HG03342 (cell line): ENCODE measurements at regions not wholly inside any gene's neighbourhood (a gene's known extent, or its start where the extent isn't known, plus 50 kb on each side); places are given as distances from the start of the nearest gene placed in this dataset.

Source experiments
- ATAC-seq: cut with Tn5 transposase; IDR thresholded peaks from one replicate; pipeline ENCODE4 v1.9.1; 2021; ENCODE audit warnings: mild to moderate bottlenecking, moderate library complexity; ENCODE audit not compliant: unreplicated experiment

DNA sequence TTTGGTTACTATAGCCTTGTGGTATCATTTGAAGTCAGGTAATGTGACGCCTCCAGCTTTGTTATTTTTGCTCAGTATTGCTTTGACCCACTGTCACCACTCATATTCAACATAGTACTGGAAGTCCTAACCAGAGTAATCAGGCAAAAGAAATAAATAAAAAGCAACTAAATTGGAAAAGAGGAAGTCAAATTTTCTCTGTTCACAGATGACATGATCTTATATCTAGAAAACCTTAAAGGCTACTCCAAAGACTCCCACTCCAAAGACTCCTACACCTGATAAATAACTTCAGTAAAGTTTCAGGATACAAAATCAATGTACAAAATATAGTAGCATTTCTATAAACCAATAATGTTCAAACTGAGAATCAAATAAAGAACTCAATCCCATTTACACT is 348.6 kb downstream of the CXXC4 start:
- no peak for ATAC-seq

DNA sequence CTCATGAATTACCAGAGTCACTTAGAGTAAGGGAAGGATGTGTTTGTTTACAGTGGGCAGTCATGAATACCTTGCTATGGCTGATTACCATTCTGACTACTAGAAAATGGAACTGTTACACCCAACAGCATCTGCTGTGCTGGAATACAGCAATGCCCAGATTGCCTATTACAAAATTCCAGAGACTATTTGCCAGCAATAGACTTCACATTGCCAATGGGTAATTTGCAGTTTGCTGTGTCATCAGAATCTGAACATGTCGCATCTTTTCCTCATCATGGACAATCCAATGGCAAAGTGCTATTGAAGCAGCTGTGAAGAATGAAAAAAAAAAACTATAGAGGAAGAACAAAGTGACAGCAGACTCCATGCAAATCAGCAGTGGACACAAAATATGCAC is 356.6 kb downstream of the CXXC4 start:
- no peak for ATAC-seq

DNA sequence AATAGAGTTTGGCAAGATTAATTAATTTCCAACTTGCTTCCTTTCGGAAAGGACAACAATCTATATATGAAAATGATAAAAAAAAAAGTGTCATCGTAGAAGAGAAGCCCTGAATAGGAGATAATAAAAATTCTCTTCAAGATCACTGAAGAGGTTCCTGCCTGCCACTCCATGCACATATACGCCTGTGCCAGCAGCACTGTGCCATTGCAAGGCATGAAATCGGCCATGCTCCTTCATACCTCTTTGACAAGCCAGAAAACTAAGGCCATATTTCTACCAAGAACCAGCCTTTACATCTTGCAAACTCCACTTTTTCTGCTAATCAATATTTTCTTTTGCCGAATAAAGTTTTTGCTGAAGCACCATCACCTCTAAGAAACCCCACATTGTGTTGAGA is 365.5 kb downstream of the CXXC4 start:
- ATAC-seq, result no peak

DNA sequence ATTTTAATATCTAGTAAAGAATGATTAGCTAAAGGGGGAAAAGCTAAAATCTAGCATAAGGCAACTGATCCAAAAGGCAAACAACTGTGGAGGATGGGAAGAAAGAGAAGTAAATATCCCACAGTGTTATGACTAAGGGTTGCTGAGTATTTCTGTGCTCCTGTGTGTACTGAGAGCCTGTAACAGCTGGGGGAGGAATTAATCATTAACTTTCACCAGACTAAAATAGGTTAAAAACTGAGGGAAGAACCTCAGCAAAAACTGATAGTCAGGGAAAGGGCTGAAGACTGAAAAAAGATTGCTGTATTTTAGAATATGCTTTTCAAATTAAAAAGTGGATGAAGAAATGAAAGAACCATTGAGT is 365.9 kb downstream of the CXXC4 start:
- ATAC-seq, result peak; percentile 81

- ATAC-seq, result no peak
Observed at GRCh38 chr4:104128031-104128849, 366.5 kb downstream of the CXXC4 start.

GRCh38 chr4:104123021-104123420 is 371.7 kb downstream of the CXXC4 start:
- ATAC-seq, result no peak

GRCh38 chr4:104117776-104118175 is 376.9 kb downstream of the CXXC4 start:
- ATAC-seq, result no peak

DNA sequence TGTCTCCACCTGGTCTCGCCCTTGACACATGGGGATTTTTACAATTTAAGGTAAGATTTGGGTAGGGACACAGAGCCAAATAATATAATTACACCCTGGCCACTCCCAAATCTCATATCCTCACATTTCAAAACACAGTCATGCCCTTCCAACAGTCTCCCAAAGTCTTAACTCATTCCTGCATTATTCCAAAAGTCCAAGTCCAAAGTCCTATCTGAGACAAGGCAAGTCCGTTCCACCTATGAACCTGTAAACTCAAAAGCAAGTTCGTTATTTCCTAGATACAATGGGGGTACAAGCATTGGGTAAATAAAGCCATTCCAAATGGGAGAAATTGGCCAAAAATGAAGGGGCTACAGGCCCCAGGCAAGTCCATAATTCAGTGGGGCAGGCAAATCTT is 380.8 kb downstream of the CXXC4 start:
- ATAC-seq, result no peak

- no peak for ATAC-seq
Observed at GRCh38 chr4:104099141-104099540, 379.4 kb upstream of the TACR3 start.

- ATAC-seq, result no peak
Observed at GRCh38 chr4:104093247-104093646, 373.5 kb upstream of the TACR3 start.

DNA sequence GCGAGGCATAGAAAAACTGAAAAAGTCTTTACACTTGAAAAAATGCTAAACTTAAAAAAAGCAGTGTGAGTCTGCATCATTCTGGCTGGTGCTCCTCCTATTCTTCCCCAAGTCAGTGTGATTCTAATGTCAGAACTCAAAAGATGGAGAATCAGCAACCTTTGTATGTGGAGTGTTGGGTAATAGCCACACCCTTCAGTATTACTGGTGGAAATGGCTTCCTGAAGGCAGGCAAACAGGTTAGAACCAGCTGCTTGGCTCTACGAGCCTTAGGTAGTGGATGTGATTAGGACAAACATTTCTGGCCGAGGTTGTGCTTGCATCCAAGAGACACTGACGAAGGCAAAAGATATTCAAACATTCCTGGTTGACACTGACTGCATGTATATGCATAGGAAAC is 353.4 kb upstream of the TACR3 start:
- ATAC-seq, result no peak

DNA sequence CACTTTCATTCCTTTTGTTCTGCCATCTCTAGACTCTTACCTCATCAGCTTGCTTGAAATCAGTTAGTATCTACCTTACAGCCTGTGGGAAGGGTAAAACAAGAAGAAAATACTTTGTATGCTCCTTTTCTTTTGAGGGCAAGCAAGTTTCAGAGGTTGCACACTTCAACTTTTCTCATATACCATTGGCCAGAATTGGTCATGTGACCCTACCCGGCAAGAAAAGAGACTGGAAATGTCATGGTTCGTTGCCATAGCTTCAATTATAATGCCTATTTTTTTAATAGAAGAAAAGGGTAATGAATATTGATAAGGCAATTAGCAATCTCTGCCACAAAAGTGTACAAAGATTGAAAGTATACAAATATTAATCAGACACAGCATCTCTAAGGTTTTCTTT is 346.7 kb upstream of the TACR3 start:
- ATAC-seq, result no peak

DNA sequence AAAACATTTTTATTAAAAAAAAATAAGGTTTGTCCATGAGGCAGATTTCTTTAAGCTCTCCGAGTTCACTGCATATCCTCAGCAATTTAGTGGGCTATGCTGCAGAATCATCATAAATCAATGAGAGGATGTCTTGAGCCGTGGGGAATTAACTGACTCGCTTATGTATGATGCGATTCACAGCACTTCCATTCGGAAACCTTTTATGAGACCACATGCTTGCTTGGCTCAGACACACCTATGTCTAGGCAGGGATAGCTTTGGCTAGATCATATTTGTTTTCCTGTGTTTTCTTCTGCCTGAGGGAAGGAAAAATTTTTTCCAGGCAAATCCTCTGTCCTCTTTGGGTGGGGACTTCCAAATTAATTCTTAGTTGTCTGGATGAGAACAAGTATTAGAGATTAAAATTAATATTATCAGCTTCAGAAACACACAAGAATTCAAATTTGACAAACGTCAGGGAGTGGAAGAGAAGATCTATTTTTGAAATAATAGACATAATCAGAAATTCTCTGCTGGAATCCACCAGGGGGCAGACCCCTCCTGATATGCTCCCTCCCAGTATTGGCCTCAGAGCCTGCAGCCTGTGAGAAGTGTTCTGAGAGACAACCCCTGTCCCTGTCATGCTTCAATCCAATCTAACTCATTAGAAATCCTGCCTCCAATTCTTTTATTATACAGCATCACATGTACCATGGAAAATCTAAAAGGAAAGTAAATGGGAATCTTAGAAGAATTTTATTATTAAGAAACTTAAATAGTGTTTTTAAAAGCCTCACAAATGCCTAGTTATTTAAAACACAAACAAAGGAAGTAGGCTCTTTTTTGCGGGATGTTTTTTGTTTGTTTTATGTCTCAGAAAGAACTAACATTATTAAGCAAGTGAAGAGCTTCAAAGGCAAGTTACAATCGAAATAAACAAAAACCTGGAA is 345.1 kb upstream of the TACR3 start:
- ATAC-seq, result peak; percentile 75

DNA sequence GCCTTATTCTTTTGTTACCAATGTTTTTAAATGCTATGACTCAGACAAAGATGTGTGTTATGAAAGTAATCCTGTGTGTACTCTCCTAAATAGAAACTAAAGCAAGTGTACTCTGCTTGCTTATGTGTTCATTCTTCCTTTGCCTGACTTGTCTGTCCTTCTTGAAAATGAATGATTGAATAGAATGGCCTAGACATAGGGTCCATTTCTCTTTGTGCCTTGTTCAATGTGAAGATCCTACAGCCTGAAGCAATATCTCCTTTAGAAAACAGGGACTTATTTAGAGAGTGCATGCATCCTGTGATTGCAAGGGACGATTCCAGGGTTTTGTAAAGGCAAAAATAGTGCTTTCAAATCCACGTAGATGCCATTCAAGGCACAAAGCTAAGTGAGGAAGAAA is 343.6 kb upstream of the TACR3 start:
- no peak for ATAC-seq

DNA sequence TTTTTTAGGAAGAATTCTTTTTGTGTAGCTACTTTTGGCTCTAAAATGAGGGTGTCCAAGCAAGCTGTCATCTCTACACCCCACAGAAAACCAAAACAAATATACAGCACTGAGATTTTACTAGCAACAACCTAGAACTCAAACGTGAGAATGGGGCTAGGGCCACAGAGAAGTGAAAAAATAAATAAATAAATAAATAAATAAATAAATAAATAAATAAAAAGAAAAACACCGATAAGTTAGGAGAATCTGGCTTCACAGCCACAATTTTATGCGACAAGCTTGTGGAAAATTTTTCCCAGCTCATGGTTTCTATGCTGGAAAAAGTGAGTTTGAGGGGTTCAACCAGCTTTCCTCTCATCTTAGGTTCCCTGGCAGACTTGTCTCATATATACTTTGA is 324.6 kb upstream of the TACR3 start:
- no peak for ATAC-seq

DNA sequence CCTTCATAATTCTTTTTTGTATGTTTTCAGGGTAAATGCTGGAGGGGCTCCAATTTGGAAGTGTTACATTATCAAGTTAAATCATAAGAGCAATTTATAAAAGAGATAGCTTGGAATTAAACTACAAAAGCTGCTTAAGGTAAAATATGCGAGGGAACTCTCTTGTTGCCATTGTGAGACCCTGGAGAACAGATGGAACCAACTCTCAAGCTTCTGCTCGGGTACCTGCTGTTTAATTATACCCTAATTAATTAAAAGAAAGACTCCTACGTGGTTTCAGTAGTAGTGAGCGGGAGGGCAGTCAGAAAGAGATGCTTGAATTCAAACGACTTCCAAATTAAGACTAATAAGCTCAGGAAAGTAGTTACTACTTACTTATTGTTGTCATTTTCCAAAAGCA is 313.1 kb upstream of the TACR3 start:
- no peak for ATAC-seq

DNA sequence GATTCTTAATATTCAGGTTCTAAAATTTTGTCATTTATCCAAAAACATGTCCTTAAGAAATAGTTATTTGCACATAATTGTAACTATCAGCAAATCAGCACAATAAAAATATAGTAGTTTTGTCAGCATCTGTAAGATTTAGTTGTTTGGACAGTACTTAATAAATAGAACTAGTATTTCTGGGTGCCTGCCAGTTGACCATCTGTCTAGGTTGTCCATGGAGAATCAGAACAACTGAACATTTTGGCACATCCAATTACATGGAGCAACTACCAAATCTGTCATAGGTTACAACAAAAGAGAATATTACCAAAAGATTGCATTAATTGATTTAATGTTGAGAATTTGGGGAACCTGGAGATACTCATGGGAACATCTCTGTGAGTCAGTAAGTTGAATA is 305.5 kb upstream of the TACR3 start:
- no peak for ATAC-seq

DNA sequence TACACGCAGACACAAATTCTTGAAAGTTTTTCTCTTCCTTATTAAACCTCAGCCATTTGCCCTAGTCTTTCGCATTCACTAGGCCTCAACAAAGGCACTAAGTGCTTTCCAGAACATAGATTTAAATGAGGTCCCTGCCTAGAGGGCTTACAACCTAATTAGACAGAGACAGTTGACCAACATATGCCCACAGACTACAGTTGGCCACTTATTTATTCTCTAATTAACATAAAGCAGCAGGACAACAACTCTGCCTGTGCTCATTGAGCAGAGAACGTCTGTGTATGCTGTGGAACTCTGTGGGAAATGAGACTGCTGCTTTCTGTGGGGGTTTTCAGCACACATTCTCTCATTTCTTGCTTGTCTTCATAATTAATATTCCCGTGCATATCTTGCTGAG is 303.0 kb upstream of the TACR3 start:
- no peak for ATAC-seq

DNA sequence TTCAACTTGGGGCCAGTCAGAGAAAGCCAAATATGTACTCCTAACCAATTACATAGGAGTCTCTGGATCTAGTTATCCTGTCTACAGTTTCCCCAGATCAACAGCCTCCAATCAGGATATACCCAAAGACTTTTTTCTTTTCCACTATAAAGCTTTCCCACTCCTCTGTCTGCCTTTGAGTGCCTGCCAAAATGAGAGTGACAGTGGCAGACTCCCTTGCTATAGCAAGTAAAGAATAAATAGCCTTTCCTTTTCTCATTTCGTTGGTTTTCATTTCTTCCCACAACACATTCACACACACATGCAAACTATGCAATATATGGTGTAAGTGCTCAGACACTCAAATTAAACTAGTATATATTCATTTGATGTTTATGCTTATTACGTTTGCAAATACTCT is 302.4 kb upstream of the TACR3 start:
- ATAC-seq, result no peak

DNA sequence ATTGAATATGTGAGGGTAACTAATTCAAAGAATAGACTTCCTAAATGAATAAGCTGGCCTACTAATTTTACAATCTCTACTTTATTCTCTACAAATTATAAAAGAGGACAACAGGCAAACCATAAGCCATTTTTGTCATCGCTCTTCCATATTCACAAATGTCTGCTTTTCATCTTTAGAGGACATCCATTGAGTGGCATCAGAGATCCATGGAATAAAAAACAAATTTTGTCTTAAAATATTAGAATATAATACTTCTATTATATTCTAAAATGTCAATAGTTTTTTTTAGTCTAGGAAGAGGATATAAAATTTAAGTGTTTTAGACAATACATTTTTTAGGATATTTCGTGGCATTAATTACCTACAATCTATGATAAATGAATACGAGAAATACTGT is 300.9 kb upstream of the TACR3 start:
- no peak for ATAC-seq

- ATAC-seq, result no peak
Observed at GRCh38 chr4:104017213-104017612, 297.4 kb upstream of the TACR3 start.

DNA sequence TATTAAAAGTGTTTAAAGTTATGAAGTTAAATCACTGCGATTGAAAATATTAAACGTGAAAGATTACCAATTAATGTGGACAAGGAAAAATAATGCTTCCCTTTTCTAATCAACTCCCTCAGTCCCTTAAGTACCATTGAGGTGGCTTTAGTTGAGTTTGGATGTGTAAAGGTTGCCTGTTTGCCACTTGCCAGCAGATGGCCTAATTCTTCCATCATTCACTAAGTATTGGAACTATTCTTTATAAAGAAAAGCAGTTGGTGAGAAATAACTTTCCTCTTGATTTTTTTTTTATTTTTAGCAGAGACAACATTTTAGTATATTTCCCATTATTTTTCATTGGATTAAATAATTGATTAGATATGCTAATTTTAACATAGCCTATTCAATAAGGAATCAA is 295.9 kb upstream of the TACR3 start:
- no peak for ATAC-seq
